Neural cell (in vitro differentiated cells): ENCODE measurements at regions not wholly inside any gene's neighbourhood (a gene's known extent, or its start where the extent isn't known, plus 50 kb on each side); places are given as distances from the start of the nearest gene placed in this dataset.

ENCODE experiments used
- CTCF ChIP-seq: fragments of 450-650 bp; IDR thresholded peaks from 2 replicates; pipeline ENCODE4 v1.5.1; 2014; ENCODE audit warnings: antibody characterized with exemption, mild to moderate bottlenecking, moderate library complexity; ENCODE audit not compliant: poor library complexity, severe bottlenecking
- EP300 ChIP-seq: fragments of 450-650 bp; conservative IDR thresholded peaks from 2 replicates; pipeline ENCODE4 v1.6.1; 2014; ENCODE audit warnings: antibody characterized with exemption, mild to moderate bottlenecking, moderate library complexity; ENCODE audit not compliant: poor library complexity, severe bottlenecking
- MXI1 ChIP-seq: fragments of 450-650 bp; conservative IDR thresholded peaks from 2 replicates; pipeline ENCODE4 v1.6.1; 2014; ENCODE audit warnings: antibody characterized with exemption, mild to moderate bottlenecking; ENCODE audit not compliant: poor library complexity, severe bottlenecking
- POLR2AphosphoS5 ChIP-seq: IDR thresholded peaks from 2 replicates; pipeline ENCODE4 v1.6.1; 2012
- RAD21 ChIP-seq: fragments of 450-650 bp; conservative IDR thresholded peaks from 2 replicates; pipeline ENCODE4 v1.6.1; 2014; ENCODE audit warnings: antibody characterized with exemption, mild to moderate bottlenecking, moderate library complexity
- SMC3 ChIP-seq: fragments of 450-650 bp; conservative IDR thresholded peaks from 2 replicates; pipeline ENCODE4 v1.6.1; 2014; ENCODE audit warnings: antibody characterized with exemption, mild to moderate bottlenecking, moderate library complexity; ENCODE audit not compliant: poor library complexity
- TAF1 ChIP-seq: IDR thresholded peaks from 2 replicates; pipeline ENCODE4 v1.6.1; 2012; ENCODE audit warnings: low read depth

- no peak for TF ChIP-seq RAD21
- TF ChIP-seq CTCF = no peak
- TF ChIP-seq EP300 = no peak
- no peak for TF ChIP-seq POLR2AphosphoS5
- no peak for TF ChIP-seq TAF1
- peak; percentile 16 for TF ChIP-seq SMC3
- TF ChIP-seq MXI1 = no peak
Measured at GRCh38 chr16:52874042-52874441, 178.7 kb downstream of the CHD9NB start.
